ENCODE measurements at regions not wholly inside any gene's neighbourhood (a gene's known extent, or its start where the extent isn't known, plus 50 kb on each side); places are given as distances from the start of the nearest gene placed in this dataset.

GRCh38 chr22:19626666-19627065 is 87.6 kb upstream of the SEPTIN5 start:
- H3K4me3 ChIP-seq (replicated peaks in 1 of 2; ENCODE audit: low read depth in 1 of 2, low read length in 2 of 2): no peak overlapping the region
- no peaks in the 10 kb centered on the region for H3K9me3 ChIP-seq (ENCODE audit: control insufficient read depth in 1 of 2, insufficient read depth in 1 of 2, low read depth in 1 of 2, low read length in 2 of 2)
- H3K79me2 ChIP-seq (ENCODE audit: insufficient read depth, low read length): no peaks in the 10 kb centered on the region
- ATAC-seq (no peak), DNase-seq (ENCODE audit: low read depth, low spot score) (no peak)
- H3K27ac ChIP-seq (ENCODE audit: low read depth, low read length): no peak overlapping the region
- no peak overlapping the region for H3K9ac ChIP-seq (ENCODE audit: low read length)
- intact Hi-C loops (cut with micrococcal nuclease): no loop called here
- H3K4me2 ChIP-seq (ENCODE audit: low read length): no peak overlapping the region
- ChIA-PET POLR2A (no interaction called here), RAD21 (ENCODE audit: low non-redundant PET in 1 of 2, low total read pairs in 2 of 2, uncharacterized antibody in 2 of 2, unreplicated experiment in 2 of 2) (interaction anchor here in 1 of 2 experiments (0.6 kb wide), 1 partner anchor 58 kb away, joined by 3 read pairs; no protein-coding TSS in a partner anchor), CTCF (no interaction called here)
- TF ChIP-seq CEBPB (IDR thresholded peaks at IDR 0.05; ENCODE audit: low read depth): no peak
- TF ChIP-seq CBX3 (IDR thresholded peaks at IDR 0.05; ENCODE audit: low read depth): no peak
- TF ChIP-seq POLR2A (IDR thresholded peaks at IDR 0.05; ENCODE audit: borderline replicate concordance, extremely low read depth, insufficient read depth, insufficient read length): no peak
- no peak for TF ChIP-seq EZH2phosphoT487 (IDR thresholded peaks at IDR 0.05; ENCODE audit: borderline replicate concordance)
- no peak for TF ChIP-seq JUND (IDR thresholded peaks at IDR 0.05)
- no peak for TF ChIP-seq SRF (IDR thresholded peaks at IDR 0.05; ENCODE audit: low read depth)
- TF ChIP-seq POLR2AphosphoS5 (IDR thresholded peaks at IDR 0.05; ENCODE audit: low read depth, low read length): no peak
- TF ChIP-seq CTCF (IDR thresholded peaks at IDR 0.05 in 2 of 3, conservative IDR thresholded peaks at IDR 0.05 in 1 of 3; ENCODE audit: borderline replicate concordance in 1 of 3, insufficient read depth in 1 of 3, low read depth in 2 of 3, low read length in 2 of 3): no peak
- TF ChIP-seq ZNF274 (IDR thresholded peaks at IDR 0.05; ENCODE audit: low read depth, low read length): no peak
- TF ChIP-seq YY1 (IDR thresholded peaks at IDR 0.05; ENCODE audit: extremely low read depth, insufficient replicate concordance, low read depth, low read length): no peak
- TF ChIP-seq TCF7L2 (IDR thresholded peaks at IDR 0.05; ENCODE audit: borderline replicate concordance, extremely low read depth, insufficient read depth, insufficient read length): no peak
- TF ChIP-seq ZFX (IDR thresholded peaks at IDR 0.05): no peak
- no peaks in the 10 kb centered on the region for H3K9me2 ChIP-seq (ENCODE audit: insufficient read depth)
- 0 out of 2 replicates have a peak, but pooled peaks cover 3% of the 10 kb centered on the region for H3K27me3 ChIP-seq (ENCODE audit: insufficient read depth, low read length)
- H4K20me1 ChIP-seq (ENCODE audit: insufficient read depth): no peaks in the 10 kb centered on the region
- no peak overlapping the region for H2AFZ ChIP-seq (ENCODE audit: low read depth, low read length, poor library complexity, severe bottlenecking)
- H3K36me3 ChIP-seq (ENCODE audit: control insufficient read depth in 1 of 2, insufficient read depth in 2 of 2, low read length in 2 of 2): no peaks in the 10 kb centered on the region
- peaks cover 0 to under 1% of the 10 kb centered on the region in 2 experiments; a peak in 2 of 4 replicates for H3K4me1 ChIP-seq (ENCODE audit: control insufficient read depth in 1 of 2, insufficient read depth in 2 of 2, low read length in 2 of 2)
- BruUV-seq (replicated peaks): no TSS peak
